Body of pancreas (tissue), 4 donors: ENCODE measurements at regions not wholly inside any gene's neighbourhood (a gene's known extent, or its start where the extent isn't known, plus 50 kb on each side); places are given as distances from the start of the nearest gene placed in this dataset.

Experiments used
- CTCF ChIP-seq, 7 experiments: fragments of 450-650 bp in 4 of 7; fragments of 200-600 bp in 3 of 7; sonication (generic) in 3 of 7; IDR thresholded peaks; one replicate each; pipeline ENCODE4 v1.5.1; 2016 to 2019; ENCODE audit warnings: antibody characterized with exemption in 7 of 7
- POLR2A ChIP-seq, 3 donors: fragments of 450-650 bp; IDR thresholded peaks; one replicate each; pipeline ENCODE4 v1.6.1; 2016; ENCODE audit warnings: antibody characterized with exemption in 3 of 3, mild to moderate bottlenecking in 2 of 3

DNA sequence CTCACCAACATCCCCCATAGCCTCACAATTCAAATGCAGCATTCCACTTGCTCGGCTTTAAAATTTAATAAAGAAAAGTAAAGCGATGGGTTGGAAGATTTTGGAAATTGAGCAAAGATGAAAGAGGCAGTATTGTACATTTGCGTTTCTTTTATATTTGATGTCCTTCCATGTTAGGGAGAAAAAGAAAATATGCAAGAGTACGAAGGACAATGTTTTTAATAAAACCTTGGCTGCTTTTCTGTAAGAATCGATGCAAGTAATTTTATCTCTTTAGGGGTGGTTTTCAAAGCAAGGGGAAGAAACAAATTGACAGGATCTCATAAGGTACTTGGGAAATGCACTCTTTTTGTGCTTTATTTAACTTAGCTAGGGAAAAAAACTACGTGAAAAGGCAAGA is 61.8 kb upstream of the TSC22D2 start:
- TF ChIP-seq CTCF (IDR thresholded peaks at IDR 0.05) (no peak), POLR2A (IDR thresholded peaks at IDR 0.05) (no peak)
